ENCODE measurements at regions not wholly inside any gene's neighbourhood (a gene's known extent, or its start where the extent isn't known, plus 50 kb on each side); places are given as distances from the start of the nearest gene placed in this dataset.
A peak's percentile ranks its signal among the peaks of the same experiment; 100 is the strongest.

DNA sequence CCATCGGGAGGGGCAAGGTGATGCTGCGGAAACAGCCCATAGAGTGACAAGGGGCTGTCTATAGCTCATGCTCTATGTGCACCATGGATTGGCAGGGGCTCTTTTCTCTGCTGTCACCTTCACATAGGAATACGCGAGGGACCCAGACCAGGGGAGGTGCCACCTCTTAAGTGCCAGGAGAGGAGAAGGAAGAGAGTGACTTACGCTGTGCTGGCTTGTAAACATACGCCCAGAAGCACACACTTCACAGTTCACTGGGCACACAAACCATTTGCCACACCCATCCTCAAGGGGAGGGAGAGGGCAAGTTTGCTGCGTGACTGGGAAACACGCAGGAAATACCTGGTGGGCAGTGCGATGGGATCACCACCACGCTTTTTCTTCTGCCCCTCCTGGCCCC, 65.1 kb upstream of the GPR45 start:
- TF ChIP-seq, protein P1, sequence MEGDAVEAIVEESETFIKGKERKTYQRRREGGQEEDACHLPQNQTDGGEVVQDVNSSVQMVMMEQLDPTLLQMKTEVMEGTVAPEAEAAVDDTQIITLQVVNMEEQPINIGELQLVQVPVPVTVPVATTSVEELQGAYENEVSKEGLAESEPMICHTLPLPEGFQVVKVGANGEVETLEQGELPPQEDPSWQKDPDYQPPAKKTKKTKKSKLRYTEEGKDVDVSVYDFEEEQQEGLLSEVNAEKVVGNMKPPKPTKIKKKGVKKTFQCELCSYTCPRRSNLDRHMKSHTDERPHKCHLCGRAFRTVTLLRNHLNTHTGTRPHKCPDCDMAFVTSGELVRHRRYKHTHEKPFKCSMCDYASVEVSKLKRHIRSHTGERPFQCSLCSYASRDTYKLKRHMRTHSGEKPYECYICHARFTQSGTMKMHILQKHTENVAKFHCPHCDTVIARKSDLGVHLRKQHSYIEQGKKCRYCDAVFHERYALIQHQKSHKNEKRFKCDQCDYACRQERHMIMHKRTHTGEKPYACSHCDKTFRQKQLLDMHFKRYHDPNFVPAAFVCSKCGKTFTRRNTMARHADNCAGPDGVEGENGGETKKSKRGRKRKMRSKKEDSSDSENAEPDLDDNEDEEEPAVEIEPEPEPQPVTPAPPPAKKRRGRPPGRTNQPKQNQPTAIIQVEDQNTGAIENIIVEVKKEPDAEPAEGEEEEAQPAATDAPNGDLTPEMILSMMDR (IDR thresholded peaks at IDR 0.05; ENCODE audit: extremely low read depth, missing control alignments) = no peak

GRCh38 chr2:105177008-105177407, 64.5 kb upstream of the GPR45 start:
- TF ChIP-seq, protein P1 (IDR thresholded peaks at IDR 0.05; ENCODE audit: extremely low read depth, missing control alignments) = no peak
- no peak for DNase-seq (ENCODE audit: low spot score)

More for the DNA sequence above, 65.1 kb upstream of the GPR45 start:
- DNase-seq (ENCODE audit: low spot score) = no peak

DNA sequence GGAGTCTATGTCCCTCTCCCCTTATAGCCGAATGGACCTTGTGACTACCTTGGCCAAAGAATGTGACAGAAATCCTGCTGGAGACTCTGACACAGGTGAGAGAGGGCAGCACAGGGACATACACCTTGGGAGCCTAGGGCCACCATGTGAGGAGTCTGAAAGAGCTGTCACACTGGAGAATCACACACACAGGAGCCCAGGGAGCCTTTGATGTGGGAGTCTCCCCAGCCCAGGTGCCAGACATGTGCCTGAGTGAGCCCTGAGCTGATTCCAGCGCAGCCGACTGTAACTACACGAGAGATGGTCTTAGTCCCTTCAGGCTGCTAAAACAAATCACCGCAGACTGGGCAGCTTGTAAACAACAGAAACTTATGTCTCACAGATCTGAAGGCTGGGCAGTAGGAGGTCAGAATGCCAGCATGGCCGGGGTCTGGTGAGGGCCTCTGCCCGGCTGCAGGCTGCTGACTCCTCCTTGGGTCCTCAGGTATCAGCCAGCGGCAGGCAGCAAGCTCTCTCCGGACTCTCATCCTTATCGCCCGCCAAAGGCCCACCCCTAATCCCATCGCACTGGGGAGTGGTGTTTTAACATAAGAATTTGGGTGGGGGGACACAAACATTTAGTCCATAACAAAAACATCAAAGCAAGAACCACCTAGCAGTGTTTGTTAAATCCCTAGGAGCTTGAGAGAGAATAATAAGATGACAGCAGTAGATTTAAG, 63.8 kb upstream of the GPR45 start:
- TF ChIP-seq, protein P1 (IDR thresholded peaks at IDR 0.05; ENCODE audit: extremely low read depth, missing control alignments) = no peak
- no peak for DNase-seq (ENCODE audit: low spot score)

- TF ChIP-seq, protein P1 (IDR thresholded peaks at IDR 0.05; ENCODE audit: extremely low read depth, missing control alignments) = no peak
- DNase-seq (ENCODE audit: low spot score) = peak; percentile 23
These were observed 61.8 kb upstream of the GPR45 start for GRCh38 chr2:105179469-105180372.

GRCh38 chr2:105180491-105180972, 61.0 kb upstream of the GPR45 start:
- TF ChIP-seq, protein P1 (IDR thresholded peaks at IDR 0.05; ENCODE audit: extremely low read depth, missing control alignments) = no peak

GRCh38 chr2:105181282-105181681, 60.3 kb upstream of the GPR45 start:
- TF ChIP-seq, protein P1 (IDR thresholded peaks at IDR 0.05; ENCODE audit: extremely low read depth, missing control alignments) = no peak

More at GRCh38 chr2:105180491-105180972, 61.0 kb upstream of the GPR45 start:
- DNase-seq (ENCODE audit: low spot score) = no peak

More at GRCh38 chr2:105181282-105181681, 60.3 kb upstream of the GPR45 start:
- DNase-seq (ENCODE audit: low spot score) = no peak
